ENCODE measurements at regions not wholly inside any gene's neighbourhood (a gene's known extent, or its start where the extent isn't known, plus 50 kb on each side); places are given as distances from the start of the nearest gene placed in this dataset.

- TF ChIP-seq MAX (IDR thresholded peaks at IDR 0.05) (peak; percentile 51; the same call in 1 of the 2 replicates), RBBP5 (IDR thresholded peaks at IDR 0.05; ENCODE audit: borderline replicate concordance, low read depth, low read length) (peak; percentile 91), EP300 (IDR thresholded peaks at IDR 0.05; ENCODE audit: borderline replicate concordance in 1 of 2, low read depth in 2 of 2, low read length in 2 of 2) (peak in 1 of 2 experiments; percentile 68; a peak in 1 of 3 replicates), SP4 (IDR thresholded peaks at IDR 0.05; ENCODE audit: low read length) (no peak), E2F6 (IDR thresholded peaks at IDR 0.05) (0 out of 2 replicates have a peak, but pooled peaks have one; percentile 27), HDAC2 (IDR thresholded peaks at IDR 0.05; ENCODE audit: borderline replicate concordance in 1 of 2, low read depth in 2 of 2, low read length in 2 of 2) (peak in 1 of 2 experiments; percentile 68; a peak in 1 of 4 replicates), HDAC6 (IDR thresholded peaks at IDR 0.05; ENCODE audit: low read depth, low read length) (no peak)
Observed at GRCh38 chr21:31555741-31556191, 103.7 kb upstream of the SOD1 start (continued).
